ENCODE measurements at regions not wholly inside any gene's neighbourhood (a gene's known extent, or its start where the extent isn't known, plus 50 kb on each side); places are given as distances from the start of the nearest gene placed in this dataset.

DNA sequence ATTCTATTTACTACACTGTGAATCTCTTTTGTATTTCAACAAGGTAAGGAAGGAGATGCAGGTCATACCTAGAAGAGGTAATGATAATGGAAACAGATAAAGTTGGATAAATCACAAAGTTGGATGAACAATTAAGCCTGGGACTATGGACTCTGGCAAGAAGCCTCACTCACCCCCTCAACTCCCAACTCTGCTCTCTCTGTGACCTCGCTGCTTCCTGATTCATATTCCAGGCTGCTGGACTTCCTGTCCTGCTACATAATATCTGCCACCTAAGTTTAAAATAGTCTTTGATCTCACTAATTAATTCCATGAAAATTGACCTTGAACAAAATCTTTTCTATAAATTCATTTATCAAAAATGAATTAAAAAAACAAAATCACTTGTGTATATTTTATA lies 215.3 kb downstream of the CALCRL start:
- Histone ChIP-seq H3K27ac (ENCODE audit: low read depth, low read length) (no peak overlapping the region), H3K36me3 (ENCODE audit: control insufficient read depth, insufficient read depth, low read length) (no peaks in the 10 kb centered on the region), H3K9me3 (ENCODE audit: control insufficient read depth, insufficient read depth, low read length) (no peaks in the 10 kb centered on the region), H3K27me3 (ENCODE audit: control insufficient read depth, insufficient read depth, low read length) (no peaks in the 10 kb centered on the region), H3K4me1 (ENCODE audit: control insufficient read depth, insufficient read depth, low read length) (peaks cover 17% of the 10 kb centered on the region), H3K4me3 (ENCODE audit: low read depth, low read length) (no peak overlapping the region), H3K9ac (ENCODE audit: low read depth, low read length) (no peak overlapping the region)

DNA sequence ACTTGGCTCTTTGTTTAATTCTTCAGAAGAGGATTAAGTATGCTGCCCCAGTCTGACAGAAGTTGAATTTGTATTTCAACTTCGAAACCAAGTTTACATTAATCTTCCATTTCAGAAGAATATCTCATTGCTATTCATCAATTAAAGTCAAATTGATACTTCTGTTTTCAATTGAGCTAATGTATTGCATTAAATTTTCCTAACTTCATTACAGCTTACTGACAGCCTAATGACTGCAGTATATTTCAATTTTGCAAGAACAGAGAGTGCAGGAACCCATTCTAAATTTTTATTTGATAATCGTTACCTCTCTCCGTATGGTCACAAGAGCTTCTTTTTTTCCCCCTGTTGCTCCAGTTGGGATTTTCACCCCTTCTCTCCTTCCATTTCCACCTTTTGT lies 218.0 kb downstream of the CALCRL start:
- Histone ChIP-seq H3K27ac (ENCODE audit: low read depth, low read length) (no peak overlapping the region), H3K4me3 (ENCODE audit: low read depth, low read length) (no peak overlapping the region), H3K27me3 (ENCODE audit: control insufficient read depth, insufficient read depth, low read length) (no peaks in the 10 kb centered on the region), H3K36me3 (ENCODE audit: control insufficient read depth, insufficient read depth, low read length) (peaks cover 2% of the 10 kb centered on the region; the same call in 1 of the 2 replicates), H3K9me3 (ENCODE audit: control insufficient read depth, insufficient read depth, low read length) (peaks cover 11% of the 10 kb centered on the region), H3K4me1 (ENCODE audit: control insufficient read depth, insufficient read depth, low read length) (peaks cover 30% of the 10 kb centered on the region), H3K9ac (ENCODE audit: low read depth, low read length) (no peak overlapping the region)

DNA sequence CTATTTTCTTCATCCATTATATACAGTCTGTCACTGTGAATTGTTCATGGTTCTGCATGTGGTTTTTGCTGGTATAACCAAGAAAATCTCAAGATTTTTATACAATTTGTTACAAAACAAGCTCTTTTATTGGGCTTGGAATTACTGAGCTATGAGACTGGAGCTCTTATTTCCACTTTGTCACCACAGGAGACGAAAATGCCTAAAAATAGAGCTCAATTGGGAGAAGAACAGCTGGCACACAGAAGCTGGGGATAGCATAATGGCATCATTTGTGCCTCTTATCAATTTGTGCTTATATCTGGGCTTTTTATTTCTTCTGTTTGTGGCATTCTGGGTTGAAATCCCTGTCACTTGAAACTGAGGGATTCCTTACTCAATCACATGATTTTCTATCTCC lies 219.1 kb downstream of the CALCRL start:
- Histone ChIP-seq H3K27me3 (ENCODE audit: control insufficient read depth, insufficient read depth, low read length) (no peaks in the 10 kb centered on the region), H3K9ac (ENCODE audit: low read depth, low read length) (no peak overlapping the region), H3K4me3 (ENCODE audit: low read depth, low read length) (no peak overlapping the region), H3K9me3 (ENCODE audit: control insufficient read depth, insufficient read depth, low read length) (peaks cover 14% of the 10 kb centered on the region), H3K27ac (ENCODE audit: low read depth, low read length) (no peak overlapping the region), H3K36me3 (ENCODE audit: control insufficient read depth, insufficient read depth, low read length) (peaks cover 2% of the 10 kb centered on the region; the same call in 1 of the 2 replicates), H3K4me1 (ENCODE audit: control insufficient read depth, insufficient read depth, low read length) (peaks cover 39% of the 10 kb centered on the region)

DNA sequence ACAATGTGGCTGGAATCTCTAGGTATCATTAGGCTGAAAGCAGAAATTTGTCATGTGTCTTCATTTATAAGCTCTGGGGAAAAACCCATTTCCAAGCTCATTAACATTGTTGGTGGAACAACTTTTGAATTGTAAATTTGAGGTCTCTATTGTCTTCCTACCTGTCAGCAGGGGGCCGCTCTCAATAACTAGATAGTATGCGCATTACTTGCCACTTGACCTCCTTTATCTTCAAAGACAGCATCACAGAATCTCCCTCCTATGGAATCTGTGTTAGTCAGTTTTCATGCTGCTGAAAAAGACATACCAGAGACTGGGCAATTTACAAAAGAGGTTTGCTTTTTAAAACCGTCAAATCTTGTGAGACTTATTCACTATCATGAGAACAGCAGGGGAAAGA lies 223.1 kb downstream of the CALCRL start:
- Histone ChIP-seq H3K4me3 (ENCODE audit: low read depth, low read length) (peak overlapping the region; percentile 23), H3K9me3 (ENCODE audit: control insufficient read depth, insufficient read depth, low read length) (peaks cover 36% of the 10 kb centered on the region), H3K27me3 (ENCODE audit: control insufficient read depth, insufficient read depth, low read length) (no peaks in the 10 kb centered on the region), H3K9ac (ENCODE audit: low read depth, low read length) (no peak overlapping the region), H3K27ac (ENCODE audit: low read depth, low read length) (peak overlapping the region; percentile 93), H3K4me1 (ENCODE audit: control insufficient read depth, insufficient read depth, low read length) (peaks cover 33% of the 10 kb centered on the region), H3K36me3 (ENCODE audit: control insufficient read depth, insufficient read depth, low read length) (peaks cover 2% of the 10 kb centered on the region; the same call in 1 of the 2 replicates)

DNA sequence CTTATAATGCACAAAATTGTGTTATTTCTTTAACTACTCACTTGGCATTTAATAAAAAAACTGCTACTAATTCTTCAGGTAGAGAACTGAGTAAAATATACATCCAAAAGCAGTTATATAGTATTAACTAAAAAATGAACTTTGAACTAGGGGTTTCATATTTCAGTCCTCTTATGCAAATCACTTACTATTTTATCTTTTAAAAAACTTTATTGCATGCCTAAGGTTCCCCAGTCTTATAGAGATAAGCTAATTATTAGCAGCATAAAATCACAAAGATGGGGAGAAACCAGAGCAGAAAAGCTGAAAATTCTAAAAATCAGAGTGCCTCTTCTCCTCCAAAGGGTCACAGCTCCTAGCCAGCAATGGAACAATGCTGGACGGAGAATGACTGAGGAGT lies 228.0 kb downstream of the CALCRL start:
- no peak overlapping the region for H3K4me3 ChIP-seq (ENCODE audit: low read depth, low read length)

DNA sequence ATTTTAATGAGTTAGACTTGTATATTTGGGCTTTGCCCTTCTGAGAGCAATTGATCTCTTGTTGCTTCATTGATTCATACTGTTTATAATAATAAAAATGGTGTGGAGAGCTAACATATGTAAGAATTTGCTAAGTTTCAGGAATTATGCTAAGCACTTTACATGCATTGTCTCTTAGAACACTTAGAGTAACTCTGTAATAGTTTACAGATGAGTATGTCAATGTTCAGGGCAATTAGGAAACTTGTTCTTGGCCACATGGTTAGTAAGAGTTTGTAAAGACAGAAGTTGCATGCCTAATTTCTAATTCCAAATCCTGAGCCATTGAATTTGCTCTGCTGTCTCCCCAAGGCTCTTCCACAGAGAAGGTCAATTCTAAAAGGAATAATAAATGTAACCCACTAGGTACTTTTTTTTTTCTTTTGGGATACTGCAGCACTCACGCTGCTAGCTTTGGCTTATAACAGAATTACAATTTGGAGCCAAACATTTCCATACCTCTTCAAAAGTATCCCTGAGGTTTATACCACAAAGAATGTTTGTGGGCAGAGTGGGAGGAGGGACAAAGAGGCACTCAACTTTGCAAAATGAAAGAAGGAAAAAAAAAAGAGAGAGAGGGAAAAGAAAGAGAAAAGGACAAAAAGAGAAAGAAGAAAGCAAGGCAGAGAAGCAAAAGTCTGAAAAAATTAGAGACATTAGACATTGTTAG lies 232.4 kb downstream of the CALCRL start:
- no peak overlapping the region for H3K9ac ChIP-seq (ENCODE audit: low read depth, low read length)
- no peaks in the 10 kb centered on the region for H3K36me3 ChIP-seq (ENCODE audit: control insufficient read depth, insufficient read depth, low read length)
- no peak overlapping the region for H3K27ac ChIP-seq (ENCODE audit: low read depth, low read length)
- H3K4me3 ChIP-seq (ENCODE audit: low read depth, low read length): no peak overlapping the region
- peaks cover 8% of the 10 kb centered on the region; the same call in 1 of the 2 replicates for H3K4me1 ChIP-seq (ENCODE audit: control insufficient read depth, insufficient read depth, low read length)
- no peaks in the 10 kb centered on the region for H3K9me3 ChIP-seq (ENCODE audit: control insufficient read depth, insufficient read depth, low read length)
- no peaks in the 10 kb centered on the region for H3K27me3 ChIP-seq (ENCODE audit: control insufficient read depth, insufficient read depth, low read length)

More for the DNA sequence above, 228.0 kb downstream of the CALCRL start:
- Histone ChIP-seq H3K27me3 (ENCODE audit: control insufficient read depth, insufficient read depth, low read length) (no peaks in the 10 kb centered on the region), H3K9me3 (ENCODE audit: control insufficient read depth, insufficient read depth, low read length) (peaks cover 26% of the 10 kb centered on the region), H3K4me1 (ENCODE audit: control insufficient read depth, insufficient read depth, low read length) (peaks cover 16% of the 10 kb centered on the region; the same call in 1 of the 2 replicates), H3K27ac (ENCODE audit: low read depth, low read length) (no peak overlapping the region), H3K36me3 (ENCODE audit: control insufficient read depth, insufficient read depth, low read length) (no peaks in the 10 kb centered on the region), H3K9ac (ENCODE audit: low read depth, low read length) (no peak overlapping the region)

DNA sequence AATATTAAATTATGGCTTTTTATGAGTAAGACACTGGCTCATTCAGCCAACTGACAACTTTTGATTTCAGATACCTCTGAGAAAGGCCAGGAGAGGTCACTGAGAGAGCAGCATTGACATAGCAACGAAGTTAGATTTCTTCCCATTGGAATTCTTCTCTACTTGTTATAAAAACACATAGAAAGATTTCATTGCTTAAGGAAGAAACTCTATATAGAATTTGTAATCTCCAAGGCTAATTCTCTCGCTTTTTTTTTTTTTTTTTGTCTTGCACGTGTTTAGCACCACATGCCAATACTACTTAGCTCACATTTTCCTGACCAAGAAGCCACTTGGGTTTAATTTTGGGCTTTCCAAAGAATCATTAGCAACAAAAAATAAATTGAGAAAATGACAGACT lies 233.7 kb downstream of the CALCRL start:
- no peak overlapping the region for H3K4me3 ChIP-seq (ENCODE audit: low read depth, low read length)
- peaks cover 8% of the 10 kb centered on the region; the same call in 1 of the 2 replicates for H3K4me1 ChIP-seq (ENCODE audit: control insufficient read depth, insufficient read depth, low read length)
- H3K27me3 ChIP-seq (ENCODE audit: control insufficient read depth, insufficient read depth, low read length): no peaks in the 10 kb centered on the region
- no peak overlapping the region for H3K27ac ChIP-seq (ENCODE audit: low read depth, low read length)
- H3K9ac ChIP-seq (ENCODE audit: low read depth, low read length): no peak overlapping the region
- H3K36me3 ChIP-seq (ENCODE audit: control insufficient read depth, insufficient read depth, low read length): no peaks in the 10 kb centered on the region
- H3K9me3 ChIP-seq (ENCODE audit: control insufficient read depth, insufficient read depth, low read length): no peaks in the 10 kb centered on the region

DNA sequence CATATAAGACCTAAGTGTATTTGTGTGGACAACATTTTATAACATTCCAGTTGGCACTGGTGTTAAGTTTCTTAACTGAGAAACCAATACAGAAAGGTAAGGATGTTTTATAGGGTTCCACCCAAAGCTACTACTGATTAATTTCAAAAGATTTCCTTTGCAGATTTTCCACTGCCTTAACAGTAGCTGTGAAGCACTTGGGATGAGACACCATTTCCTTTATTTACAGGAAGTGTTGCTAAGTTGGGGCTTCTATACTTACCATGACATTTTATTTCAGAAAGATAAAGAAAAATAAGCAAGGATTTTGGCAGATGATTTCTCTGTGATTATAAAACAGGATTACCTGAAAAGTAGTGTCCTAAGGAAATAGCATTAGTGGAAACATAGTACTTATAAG lies 234.3 kb downstream of the CALCRL start:
- Histone ChIP-seq H3K4me3 (ENCODE audit: low read depth, low read length) (no peak overlapping the region), H3K9me3 (ENCODE audit: control insufficient read depth, insufficient read depth, low read length) (no peaks in the 10 kb centered on the region), H3K27me3 (ENCODE audit: control insufficient read depth, insufficient read depth, low read length) (no peaks in the 10 kb centered on the region), H3K4me1 (ENCODE audit: control insufficient read depth, insufficient read depth, low read length) (peaks cover 8% of the 10 kb centered on the region; the same call in 1 of the 2 replicates), H3K9ac (ENCODE audit: low read depth, low read length) (no peak overlapping the region), H3K36me3 (ENCODE audit: control insufficient read depth, insufficient read depth, low read length) (no peaks in the 10 kb centered on the region), H3K27ac (ENCODE audit: low read depth, low read length) (no peak overlapping the region)

DNA sequence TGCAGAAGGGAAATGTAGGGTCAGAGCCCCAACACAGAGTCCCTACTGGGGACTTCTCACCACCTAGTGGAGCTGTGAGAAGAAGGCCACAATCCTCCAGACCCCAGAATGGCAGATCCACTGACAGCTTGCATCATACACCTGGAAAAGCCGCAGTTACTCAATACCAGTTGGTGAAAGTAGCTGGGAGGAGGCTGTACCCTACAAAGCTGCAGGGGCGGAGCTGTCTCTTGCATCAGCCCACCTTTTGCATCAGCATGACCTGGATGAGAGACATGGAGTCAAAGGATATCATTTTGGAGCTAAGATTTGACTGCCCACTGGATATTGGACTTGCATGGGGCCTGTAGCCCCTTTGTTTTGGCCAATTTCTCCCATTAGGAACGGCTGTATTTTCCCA lies 237.3 kb downstream of the CALCRL start:
- Histone ChIP-seq H3K9me3 (ENCODE audit: control insufficient read depth, insufficient read depth, low read length) (no peaks in the 10 kb centered on the region), H3K4me3 (ENCODE audit: low read depth, low read length) (no peak overlapping the region), H3K36me3 (ENCODE audit: control insufficient read depth, insufficient read depth, low read length) (no peaks in the 10 kb centered on the region), H3K27ac (ENCODE audit: low read depth, low read length) (no peak overlapping the region), H3K4me1 (ENCODE audit: control insufficient read depth, insufficient read depth, low read length) (peaks cover 8% of the 10 kb centered on the region; the same call in 1 of the 2 replicates), H3K27me3 (ENCODE audit: control insufficient read depth, insufficient read depth, low read length) (no peaks in the 10 kb centered on the region), H3K9ac (ENCODE audit: low read depth, low read length) (no peak overlapping the region)

DNA sequence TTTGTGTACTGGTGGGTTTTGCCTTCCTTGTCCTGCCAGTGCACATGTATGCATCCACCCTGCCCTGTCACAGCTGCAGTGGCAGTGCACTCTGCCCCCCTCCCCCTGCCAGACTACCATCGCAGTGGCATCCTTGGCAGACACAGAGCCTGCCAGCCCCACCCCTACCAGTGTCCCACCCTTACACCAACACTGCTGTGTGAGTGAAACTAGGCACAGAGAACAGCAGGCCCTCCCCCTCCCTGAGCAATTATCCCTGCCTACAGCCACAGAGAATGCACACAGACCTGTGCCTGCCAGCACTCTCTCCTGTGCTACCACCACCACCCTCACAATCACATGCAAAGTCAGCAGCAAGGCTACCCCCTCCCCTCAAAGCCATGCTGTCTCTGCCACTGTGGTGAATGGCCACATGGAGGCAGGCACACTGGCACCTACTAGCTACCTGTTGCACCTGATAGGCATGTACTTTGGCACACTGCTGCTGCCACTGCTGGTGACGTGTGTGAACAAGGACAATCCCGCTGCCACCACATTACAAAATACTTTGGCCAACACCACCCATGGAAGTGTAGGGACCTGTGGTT lies 239.8 kb downstream of the CALCRL start:
- Histone ChIP-seq H3K27me3 (ENCODE audit: control insufficient read depth, insufficient read depth, low read length) (no peaks in the 10 kb centered on the region), H3K9me3 (ENCODE audit: control insufficient read depth, insufficient read depth, low read length) (no peaks in the 10 kb centered on the region), H3K4me3 (ENCODE audit: low read depth, low read length) (no peak overlapping the region), H3K4me1 (ENCODE audit: control insufficient read depth, insufficient read depth, low read length) (0 out of 2 replicates have a peak, but pooled peaks cover 2% of the 10 kb centered on the region), H3K9ac (ENCODE audit: low read depth, low read length) (no peak overlapping the region), H3K27ac (ENCODE audit: low read depth, low read length) (no peak overlapping the region), H3K36me3 (ENCODE audit: control insufficient read depth, insufficient read depth, low read length) (no peaks in the 10 kb centered on the region)

DNA sequence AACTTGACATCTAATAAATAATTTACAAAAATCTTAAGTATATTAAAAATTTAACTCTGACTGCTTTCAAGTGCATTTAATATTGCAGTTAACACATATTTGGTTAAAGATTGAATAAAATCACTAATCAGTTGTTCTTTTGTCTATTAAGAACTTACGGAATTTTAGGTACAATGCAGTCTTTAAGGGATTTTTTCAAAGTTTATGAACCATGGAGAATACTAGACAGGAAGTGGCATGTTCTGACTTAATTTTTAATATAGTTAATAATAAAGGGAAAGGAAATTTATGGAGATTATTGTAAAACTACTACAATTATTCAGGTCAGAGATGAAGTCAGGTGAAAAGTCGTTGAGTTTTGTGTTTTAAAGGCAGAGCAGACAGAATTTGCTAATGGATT lies 240.9 kb downstream of the CALCRL start:
- Histone ChIP-seq H3K36me3 (ENCODE audit: control insufficient read depth, insufficient read depth, low read length) (no peaks in the 10 kb centered on the region), H3K9me3 (ENCODE audit: control insufficient read depth, insufficient read depth, low read length) (no peaks in the 10 kb centered on the region), H3K27ac (ENCODE audit: low read depth, low read length) (no peak overlapping the region), H3K9ac (ENCODE audit: low read depth, low read length) (no peak overlapping the region), H3K4me1 (ENCODE audit: control insufficient read depth, insufficient read depth, low read length) (0 out of 2 replicates have a peak, but pooled peaks cover 2% of the 10 kb centered on the region), H3K27me3 (ENCODE audit: control insufficient read depth, insufficient read depth, low read length) (no peaks in the 10 kb centered on the region), H3K4me3 (ENCODE audit: low read depth, low read length) (no peak overlapping the region)
